C4-2B (cell line): ENCODE measurements at regions not wholly inside any gene's neighbourhood (a gene's known extent, or its start where the extent isn't known, plus 50 kb on each side); places are given as distances from the start of the nearest gene placed in this dataset.

Experiments
- H3K27ac ChIP-seq: fragments of 450-650 bp; 2 replicates; pipeline ENCODE4 v1.5.1; 2017
- ZFX ChIP-seq: fragments of 450-650 bp; IDR thresholded peaks from 2 replicates; pipeline ENCODE4 v1.6.1; 2017
- TF ChIP-seq, protein P1 (sequence below): fragments of 450-650 bp; conservative IDR thresholded peaks from 2 replicates; pipeline ENCODE4 v1.5.1; 2017; ENCODE audit warnings: mild to moderate bottlenecking

- no peak overlapping the region for H3K27ac ChIP-seq
- no peak for TF ChIP-seq ZFX
- TF ChIP-seq, protein P1, sequence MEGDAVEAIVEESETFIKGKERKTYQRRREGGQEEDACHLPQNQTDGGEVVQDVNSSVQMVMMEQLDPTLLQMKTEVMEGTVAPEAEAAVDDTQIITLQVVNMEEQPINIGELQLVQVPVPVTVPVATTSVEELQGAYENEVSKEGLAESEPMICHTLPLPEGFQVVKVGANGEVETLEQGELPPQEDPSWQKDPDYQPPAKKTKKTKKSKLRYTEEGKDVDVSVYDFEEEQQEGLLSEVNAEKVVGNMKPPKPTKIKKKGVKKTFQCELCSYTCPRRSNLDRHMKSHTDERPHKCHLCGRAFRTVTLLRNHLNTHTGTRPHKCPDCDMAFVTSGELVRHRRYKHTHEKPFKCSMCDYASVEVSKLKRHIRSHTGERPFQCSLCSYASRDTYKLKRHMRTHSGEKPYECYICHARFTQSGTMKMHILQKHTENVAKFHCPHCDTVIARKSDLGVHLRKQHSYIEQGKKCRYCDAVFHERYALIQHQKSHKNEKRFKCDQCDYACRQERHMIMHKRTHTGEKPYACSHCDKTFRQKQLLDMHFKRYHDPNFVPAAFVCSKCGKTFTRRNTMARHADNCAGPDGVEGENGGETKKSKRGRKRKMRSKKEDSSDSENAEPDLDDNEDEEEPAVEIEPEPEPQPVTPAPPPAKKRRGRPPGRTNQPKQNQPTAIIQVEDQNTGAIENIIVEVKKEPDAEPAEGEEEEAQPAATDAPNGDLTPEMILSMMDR: no peak
Observed at GRCh38 chr7:52071744-52072143, 755.1 kb upstream of the COBL start.

GRCh38 chr7:52064493-52064892 lies 747.9 kb upstream of the COBL start:
- H3K27ac ChIP-seq: no peak overlapping the region
- TF ChIP-seq, protein P1: no peak
- no peak for TF ChIP-seq ZFX

DNA sequence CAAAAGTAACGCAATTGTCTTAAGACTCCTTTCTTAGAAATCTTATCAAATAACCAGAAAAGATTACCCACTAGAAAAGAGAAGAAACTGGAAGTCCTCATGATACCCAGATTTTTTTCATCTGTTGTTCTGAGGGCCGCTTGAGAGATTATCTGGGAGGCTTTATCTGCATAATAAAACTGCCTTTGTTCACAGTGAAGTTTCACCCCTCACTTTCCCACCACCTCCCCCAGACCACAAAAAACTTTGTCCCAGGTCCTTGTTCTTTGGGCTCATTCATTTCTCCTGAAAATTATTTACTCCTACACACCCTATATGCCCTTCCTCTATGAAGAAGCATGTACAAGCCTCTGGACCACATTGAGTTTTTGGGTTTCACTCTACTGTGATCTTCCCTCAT lies 745.1 kb upstream of the COBL start:
- TF ChIP-seq, protein P1: no peak
- no peak overlapping the region for H3K27ac ChIP-seq

GRCh38 chr7:52053525-52053924 lies 736.9 kb upstream of the COBL start:
- H3K27ac ChIP-seq: no peak overlapping the region

GRCh38 chr7:52030722-52031121 lies 714.1 kb upstream of the COBL start:
- TF ChIP-seq ZFX: no peak
- TF ChIP-seq, protein P1: no peak
- H3K27ac ChIP-seq: no peak overlapping the region

More at GRCh38 chr7:52053525-52053924, 736.9 kb upstream of the COBL start:
- TF ChIP-seq, protein P1: no peak
- no peak for TF ChIP-seq ZFX

- no peak for TF ChIP-seq ZFX
- TF ChIP-seq, protein P1: no peak
Observed at GRCh38 chr7:52026140-52026539, 709.5 kb upstream of the COBL start.

GRCh38 chr7:52021343-52021742 lies 704.7 kb upstream of the COBL start:
- TF ChIP-seq, protein P1: no peak
- TF ChIP-seq ZFX: no peak
- H3K27ac ChIP-seq: no peak overlapping the region

More at GRCh38 chr7:52026140-52026539, 709.5 kb upstream of the COBL start:
- H3K27ac ChIP-seq: no peak overlapping the region
